ENCODE measurements at regions not wholly inside any gene's neighbourhood (a gene's known extent, or its start where the extent isn't known, plus 50 kb on each side); places are given as distances from the start of the nearest gene placed in this dataset.
"Not testable (repeated sequence)": the region's sequence is repeated elsewhere in the genome, so short reads cannot be mapped to it uniquely, and the experiment has no call there.

DNA sequence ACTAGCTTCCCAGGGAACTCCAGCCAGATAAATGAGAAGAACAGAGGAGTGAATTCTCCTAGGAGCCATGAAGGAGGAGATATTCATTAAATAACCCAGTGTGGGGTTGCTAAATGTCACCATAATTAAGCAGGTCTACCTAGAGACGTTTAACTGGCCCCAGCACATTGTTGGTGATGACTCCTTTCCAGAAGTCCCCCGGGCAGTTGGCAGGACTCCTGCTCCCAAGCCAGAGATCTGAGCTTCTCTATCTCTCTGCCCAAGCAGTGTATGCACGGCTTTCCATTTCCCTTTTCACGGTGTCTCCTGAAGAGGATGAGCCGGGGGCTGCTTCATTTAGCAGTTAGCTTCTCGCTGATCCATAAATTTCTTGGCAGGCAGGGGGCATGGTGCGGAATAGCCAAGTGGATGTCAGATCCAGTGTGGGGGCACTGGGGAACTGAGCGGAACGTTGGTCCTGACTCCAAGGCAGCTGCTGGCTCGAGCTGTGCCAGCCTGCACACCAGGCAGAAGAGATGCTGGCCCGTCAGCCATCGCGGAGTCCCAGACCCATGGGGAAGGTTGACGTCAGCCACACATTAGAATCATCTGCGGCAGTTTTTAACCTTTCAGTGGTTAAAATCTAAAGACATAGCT is 142.0 kb upstream of the NPY start:
- DNase-seq: no peak

DNA sequence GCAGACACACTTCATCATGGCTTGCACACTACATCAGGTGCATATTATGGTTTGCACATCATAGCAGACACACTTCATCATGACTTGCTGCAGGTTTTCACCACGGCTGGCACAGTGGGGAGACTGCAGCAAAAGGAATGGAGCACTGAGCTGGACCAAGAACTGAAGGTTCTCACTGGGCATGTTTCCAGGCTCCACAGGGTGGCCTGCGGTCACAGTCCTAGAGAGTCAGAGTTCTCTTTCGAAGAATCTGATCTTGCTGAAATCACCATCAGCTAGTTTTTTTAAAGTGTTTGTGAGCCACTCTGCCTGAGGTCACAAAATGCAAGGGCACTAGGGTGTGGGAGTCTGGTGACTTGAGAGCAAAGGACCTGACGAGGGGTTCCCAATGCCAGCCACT is 140.4 kb upstream of the NPY start:
- DNase-seq: no peak

DNA sequence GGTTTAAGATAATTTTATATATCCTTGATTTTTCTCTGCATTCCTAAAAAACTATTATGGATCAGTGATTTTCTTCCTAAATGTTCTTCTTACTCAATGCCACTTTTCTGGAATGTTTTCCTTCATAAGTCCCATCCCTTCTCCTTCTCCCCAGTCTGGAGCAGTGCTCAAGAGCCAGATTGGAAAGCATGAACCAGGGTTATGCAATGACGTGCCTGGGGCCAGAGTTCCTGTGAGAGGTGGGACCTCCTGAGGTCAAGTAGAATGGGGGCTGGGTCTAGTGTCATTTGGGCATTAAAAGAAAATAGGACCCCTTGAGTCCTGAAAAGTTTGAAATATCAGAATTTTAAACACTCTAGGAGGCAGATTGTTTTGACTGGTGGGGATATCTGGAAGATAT is 132.0 kb upstream of the NPY start:
- no peak for DNase-seq

DNA sequence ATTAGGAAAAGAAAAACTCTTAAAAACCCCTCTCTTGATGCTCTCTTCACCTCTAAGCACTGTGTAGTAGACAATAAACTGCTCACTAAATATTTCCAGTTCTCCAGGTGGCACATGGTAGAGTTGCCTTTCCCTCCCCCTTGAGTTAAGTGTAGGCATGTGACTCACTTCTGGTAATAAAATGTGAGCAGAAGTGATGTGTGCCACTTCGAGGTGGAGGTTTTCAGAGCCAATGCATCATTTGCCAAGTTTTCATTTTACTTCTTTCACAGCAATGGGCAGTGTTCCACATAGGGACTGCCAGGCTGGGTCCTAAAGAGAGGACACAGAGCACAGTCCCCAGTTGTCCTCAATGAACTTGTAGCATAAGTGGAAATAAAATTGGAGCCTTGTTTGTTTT is 131.6 kb upstream of the NPY start:
- no peak for DNase-seq

DNA sequence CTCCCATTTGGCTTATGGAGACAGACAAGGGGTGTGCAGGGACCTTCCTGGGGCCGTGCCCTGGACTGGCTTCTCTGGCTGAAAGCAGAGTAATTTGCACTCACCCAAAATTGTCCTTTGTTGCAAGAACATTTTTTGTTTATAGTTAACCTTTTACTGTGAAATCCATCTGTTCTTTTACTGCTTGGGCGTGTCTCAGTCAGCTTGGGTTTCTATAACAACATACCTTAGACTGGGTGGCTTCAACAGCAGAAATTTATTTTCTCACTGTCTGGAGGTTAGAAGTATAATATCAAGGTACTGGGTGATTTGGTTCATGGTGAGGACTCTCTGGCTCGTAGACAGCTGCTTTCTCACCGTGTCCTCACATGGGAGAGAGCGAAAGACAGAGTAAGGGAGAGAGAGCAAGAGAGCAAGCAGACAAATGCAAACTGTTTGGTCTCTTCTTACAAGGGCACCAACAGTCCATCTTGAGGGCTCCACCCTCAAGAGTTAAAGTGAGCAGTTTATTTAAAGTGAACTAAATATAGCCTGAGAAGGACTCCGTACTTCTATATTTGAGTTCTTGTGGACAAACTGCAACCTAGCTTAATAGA is 131.0 kb upstream of the NPY start:
- DNase-seq: no peak

DNA sequence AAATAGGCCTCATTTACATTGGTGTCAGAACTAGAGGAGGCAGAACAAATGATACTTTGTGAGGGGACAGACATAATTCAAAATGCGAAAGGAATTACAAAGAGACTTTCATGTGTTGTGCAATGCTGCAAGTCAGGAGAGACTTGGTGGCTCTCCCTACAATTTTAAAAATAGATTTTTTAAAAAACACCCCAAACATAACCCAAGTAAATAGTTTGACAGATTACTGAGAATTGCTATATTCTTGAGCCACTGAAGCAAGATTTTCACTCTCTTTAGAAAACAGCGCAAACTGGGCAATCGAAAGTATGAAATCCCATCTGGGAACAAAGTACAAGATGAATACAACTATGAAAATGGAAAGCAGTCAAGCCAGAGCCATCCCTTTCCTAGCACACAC is 126.3 kb upstream of the NPY start:
- no peak for DNase-seq

DNA sequence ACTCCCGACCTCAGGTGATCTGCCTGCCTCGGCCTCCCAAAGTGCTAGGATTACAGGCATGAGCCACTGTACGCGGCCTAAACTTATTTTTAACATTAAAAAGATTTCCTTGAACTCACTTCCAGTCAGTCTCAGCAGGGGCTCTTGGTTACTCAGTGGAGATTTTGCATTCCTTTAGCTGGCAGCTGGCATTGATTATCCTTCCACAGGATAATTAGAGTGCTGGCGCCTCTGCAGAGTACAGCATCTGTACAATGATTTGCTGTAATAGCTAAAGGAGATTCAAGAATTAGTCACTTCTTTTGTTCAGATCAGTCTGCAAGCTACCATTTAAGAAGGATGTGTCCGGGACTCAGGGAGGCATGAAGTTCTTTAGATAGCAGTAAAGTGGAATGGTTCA is 125.0 kb upstream of the NPY start:
- DNase-seq: no peak

DNA sequence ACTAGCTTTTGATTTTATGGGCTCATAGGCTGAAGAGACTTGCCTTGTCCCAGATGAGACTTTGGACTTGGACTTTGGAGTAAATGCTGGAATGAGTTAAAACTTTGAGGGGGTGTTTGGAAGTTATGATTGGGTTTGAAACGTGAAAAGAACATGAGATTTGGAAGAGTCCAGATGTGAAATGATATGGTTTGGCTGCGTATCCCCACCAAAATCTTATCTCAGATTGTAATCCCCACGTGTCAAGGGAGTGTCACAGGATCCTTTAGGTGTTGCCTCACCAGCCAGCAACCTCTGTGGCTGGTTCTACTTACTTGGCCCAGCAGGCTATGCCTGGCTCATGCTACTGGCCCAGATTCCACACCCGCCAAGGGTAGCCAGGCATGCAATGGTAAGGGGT is 119.6 kb upstream of the NPY start:
- DNase-seq: no peak

DNA sequence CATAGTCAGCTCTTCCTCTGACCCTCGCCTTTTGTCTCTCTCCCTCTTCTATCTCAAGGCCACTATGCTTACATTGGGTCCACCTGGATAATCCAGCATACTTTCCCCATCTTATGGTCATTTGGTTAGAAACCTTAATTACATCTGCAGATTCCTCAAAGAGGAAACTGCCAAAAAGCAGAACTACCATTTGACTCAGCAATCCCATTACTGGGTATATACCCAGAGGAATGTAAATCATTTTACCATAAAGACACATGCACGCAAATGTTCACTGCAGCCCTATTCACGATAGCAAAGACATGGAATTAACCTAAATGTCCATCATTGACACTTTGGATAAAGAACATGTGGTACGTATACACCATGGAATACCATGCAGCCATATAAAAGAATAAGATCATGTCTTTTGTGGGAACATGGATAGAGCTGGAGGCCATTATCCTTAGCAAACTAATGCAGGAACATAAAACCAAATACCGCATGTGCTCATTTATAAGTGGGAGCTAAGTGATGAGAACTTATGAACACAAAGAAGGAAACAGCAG is 114.8 kb upstream of the NPY start:
- DNase-seq: no peak

DNA sequence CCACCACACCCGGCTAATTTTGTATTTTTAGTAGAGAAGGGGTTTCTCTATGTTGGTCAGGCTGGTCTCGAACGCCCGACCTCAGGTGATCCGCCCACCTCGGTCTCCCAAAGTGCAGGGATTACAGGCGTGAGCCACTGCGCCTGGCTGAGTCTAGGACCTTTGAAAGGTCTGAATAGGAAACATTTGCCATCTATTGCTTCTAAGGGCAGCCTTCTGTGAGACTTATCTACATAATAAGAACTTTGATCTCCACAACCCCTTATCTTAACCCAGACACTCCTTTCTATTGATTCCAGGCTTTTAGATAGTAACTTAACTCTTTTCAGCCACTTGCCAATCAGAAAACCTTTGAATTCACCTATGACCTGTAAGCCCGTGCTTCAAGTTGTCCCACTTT is 112.0 kb upstream of the NPY start:
- not testable (repeated sequence) for DNase-seq

DNA sequence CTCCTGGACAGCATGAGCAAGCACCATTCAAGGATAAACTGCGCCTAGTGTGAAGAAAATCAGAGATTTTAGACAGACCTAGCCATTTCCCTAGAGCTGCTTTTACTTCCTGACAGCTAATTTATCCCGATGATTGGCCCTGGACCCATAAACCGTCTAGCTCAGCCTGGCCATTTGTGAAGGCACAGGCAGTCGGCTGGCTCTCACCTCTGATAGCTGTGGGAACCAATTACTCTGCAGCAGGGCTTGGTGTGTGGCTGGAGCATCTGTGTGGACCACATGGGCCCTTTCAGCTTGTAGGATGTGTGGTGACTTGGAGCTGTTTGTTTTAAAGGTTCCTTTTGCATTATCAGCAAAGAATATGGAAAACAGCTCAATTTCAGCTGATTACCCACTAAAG is 111.1 kb upstream of the NPY start:
- DNase-seq: no peak

DNA sequence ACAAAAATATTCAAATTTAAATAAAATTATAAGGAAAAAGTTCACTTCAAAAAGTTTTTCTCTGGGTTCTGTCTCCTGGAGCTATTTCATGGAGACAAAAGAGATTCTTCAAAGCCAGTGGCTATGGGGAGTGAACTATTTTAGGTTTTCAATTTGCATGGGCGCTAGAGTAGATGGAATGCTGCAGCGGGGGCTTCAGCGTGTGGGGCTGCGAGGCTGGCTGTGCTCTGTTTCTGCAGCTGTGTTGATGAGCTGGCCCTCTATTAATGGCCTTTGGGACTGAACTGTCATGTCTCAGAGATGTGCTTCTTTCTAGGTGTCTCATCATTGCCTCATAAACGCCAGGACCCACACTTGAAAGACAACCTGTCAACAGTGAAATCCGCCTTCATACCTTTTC is 108.4 kb upstream of the NPY start:
- no peak for DNase-seq

DNA sequence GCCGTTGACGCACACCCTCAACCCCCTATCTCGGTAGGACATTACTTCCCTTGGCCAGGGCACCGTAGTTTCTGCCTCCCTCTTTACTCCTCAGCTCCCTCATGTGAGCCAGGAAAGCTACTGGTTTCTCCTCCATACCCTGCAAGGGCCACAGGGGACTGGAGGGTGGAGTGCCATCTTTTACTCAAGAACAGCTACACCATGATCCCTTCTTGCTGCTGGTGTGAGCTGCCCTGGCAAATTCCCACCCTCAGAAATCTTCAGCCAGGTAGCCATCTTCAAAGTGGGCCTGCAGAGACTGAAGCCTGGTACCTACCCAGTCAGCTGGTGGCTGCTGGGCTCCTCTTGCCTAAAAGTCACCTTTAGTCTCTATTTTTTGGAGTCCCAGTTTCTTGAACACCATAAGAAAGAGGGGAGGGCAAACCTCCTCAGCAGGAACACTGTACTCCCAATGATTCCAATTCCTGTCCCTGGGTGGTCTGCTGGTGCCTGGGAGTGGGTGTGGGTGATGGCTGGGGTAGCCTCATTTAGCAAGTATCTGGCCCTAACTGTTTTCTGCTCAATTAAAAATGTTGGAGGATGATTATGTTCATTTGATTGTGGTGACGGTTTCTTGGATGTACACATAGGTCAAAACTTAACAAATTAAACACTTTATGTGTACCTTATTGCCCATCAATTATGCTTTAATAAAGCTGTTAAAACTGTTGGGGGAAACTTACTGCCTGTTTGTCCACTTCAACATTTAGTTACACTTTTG is 105.0 kb upstream of the NPY start:
- DNase-seq: no peak

DNA sequence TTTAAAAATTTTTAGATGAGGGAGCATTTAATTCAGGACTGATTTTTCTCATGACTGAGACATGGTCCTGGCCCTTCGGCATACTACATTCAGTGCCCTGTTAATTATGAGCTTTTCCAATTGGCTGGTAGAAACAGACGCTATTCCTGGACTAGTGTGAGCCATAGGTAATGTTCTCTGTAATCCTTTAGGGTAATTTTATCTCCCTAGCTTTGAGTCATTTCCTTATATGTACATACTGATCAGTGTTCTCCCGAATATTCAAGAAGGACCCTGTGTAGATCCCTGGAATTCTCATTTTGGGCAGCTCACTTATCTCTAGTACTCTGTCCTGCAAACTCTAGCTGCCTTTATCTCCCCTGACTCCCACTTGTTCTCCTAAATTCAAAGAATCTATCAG is 92.6 kb upstream of the NPY start:
- no peak for DNase-seq

DNA sequence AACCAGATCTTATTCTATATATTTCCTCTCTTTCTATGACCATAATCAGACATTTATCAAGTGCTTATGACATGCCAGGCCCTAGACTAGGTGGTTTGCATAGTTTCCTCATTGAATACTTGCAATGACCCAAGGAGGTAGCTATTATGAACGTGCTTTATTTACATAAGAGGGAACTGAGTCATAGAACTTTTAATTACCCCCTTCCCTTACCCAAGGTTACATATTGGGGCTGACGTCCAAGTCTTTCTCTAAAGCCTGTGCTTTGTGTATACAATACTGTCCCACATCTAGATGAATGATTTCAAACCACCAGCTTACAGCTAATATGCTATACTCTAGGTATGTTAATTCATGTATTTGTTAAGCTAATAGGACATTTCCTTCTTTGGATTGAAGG is 91.9 kb upstream of the NPY start:
- DNase-seq: no peak

DNA sequence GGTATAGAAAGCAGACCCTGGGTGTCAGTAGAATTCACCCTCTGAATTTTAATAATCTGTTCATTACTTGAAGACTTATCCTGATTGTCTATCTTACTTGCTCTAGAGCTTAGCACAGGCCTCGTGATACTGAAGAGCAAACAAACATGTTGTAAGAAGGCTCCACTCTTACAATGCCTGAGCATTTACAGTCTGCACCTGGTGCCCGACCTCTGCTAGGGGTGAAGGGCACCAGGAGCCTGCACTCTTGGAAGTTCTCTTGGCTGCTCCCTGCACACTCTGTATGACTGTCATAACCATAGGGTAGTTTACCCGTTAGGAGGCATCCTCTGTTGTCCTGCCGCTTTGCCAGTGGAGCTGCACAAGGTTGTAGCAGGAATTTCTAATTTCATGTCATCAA is 91.3 kb upstream of the NPY start:
- DNase-seq: no peak

DNA sequence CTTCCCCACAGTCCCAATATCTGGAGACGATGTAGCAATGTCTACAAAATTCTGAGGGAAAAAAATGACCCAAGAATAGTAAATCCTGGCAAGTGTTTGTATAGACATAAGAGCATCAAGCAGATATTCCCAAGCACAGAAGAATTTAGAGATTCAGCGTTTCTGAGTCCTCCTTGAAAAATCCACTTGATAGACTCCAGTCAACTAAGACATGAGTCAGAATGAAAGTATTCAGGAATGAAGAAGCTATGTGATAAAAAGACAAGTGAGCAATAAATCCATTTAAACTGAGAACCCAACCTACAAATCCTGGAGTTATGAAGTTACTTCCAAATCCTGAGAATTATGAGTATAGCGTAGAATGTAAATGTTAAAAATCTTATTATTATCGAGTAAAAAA is 86.1 kb upstream of the NPY start:
- DNase-seq: no peak

DNA sequence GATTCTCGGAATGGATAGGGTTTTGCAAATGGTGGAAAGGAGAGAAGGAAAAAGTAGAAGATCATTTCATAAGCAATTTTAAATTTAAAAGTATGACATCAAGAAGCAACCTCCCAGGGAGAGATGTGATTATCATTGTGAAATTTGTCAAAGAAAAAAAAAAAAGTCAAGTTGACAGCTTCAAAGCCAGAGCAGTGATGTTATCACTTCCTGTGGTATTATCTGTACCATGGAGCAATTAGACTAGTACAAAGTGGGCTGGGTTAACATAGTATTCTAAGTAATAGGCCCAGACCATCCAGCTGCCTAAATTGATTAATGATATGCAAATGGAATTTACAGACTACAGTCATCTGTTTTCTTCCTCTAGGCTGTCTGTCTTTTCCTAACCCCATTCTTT is 84.0 kb upstream of the NPY start:
- no peak for DNase-seq

DNA sequence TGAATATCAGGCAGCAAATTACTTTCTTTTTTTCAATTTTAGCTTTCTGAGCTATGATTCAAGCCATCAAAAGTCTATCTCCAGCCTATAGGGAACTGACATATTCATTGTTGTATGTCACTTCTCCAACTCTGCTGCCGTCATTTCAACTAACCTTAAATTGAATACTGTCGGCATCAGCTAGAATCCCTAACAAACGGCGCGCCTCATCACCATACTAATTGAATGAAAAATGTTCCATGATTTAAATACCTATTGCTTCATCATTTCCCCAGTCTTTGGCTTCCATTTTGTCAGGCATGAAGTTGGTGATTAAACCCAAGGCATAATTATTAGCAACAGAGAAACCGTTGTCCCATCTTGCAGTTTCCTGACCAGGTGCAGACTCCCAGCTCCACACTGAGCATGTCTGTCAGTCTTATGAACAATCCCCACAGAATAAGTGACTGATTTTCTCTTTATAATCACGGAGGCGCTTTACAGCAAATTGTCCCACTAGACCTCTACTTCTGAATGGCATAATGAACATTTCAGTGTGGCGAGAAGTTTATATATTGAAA is 83.5 kb upstream of the NPY start:
- no peak for DNase-seq

DNA sequence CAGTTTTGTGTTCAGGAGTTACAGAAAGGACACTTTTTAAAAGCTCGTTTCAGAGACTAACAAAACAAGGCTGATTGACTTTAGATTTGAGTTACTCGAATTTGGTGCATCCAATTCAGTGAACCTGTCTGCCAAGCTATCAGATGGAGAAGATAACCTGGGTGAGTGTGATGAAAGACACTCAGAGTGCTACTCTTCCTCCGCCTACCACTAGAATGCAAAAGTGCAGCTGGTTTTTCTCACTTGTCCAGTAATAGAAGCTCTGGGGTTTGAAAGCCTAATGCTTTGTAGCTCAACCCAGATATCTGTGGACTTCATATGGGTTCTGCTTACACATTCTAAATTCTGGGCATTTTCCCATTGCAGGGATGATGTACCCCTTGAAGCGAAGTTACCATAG is 82.8 kb upstream of the NPY start:
- no peak for DNase-seq

DNA sequence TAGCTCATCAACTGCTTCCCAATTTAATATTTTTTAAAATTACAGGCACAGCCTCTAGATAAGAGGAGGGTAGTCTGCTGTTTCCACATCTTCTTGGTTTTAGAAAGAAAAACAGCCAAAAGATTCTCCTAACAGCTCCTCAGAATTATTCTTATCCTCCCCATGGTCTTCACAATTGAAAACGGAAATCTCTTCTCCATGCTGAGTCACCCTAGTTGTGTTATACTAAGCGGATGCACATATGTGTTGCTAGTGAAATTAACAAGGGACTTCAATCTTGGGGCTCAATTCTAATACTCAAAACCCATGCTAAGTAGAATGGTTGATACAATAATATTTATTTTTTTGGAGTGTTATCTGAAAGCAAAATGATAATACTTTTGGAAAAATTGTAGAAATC is 71.9 kb upstream of the NPY start:
- no peak for DNase-seq

DNA sequence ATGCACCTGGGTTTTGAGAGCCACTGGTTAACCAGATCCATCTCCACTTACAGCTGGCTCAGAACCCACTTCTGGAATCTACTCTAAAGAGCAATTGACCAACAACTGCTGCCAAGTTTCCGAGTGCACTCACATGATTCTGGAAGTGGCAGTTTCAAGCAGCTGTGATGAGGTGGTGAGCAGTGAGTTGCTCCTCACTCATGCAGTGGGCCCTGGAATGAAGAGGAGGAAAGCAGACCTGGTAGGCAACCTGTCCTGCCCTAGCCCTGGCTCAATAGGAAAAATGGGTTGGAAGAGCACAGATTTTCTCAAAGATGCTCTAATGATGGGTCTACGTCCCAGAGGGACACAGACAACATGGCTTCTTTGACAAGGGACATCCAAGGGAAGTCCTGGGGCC is 70.7 kb upstream of the NPY start:
- no peak for DNase-seq

DNA sequence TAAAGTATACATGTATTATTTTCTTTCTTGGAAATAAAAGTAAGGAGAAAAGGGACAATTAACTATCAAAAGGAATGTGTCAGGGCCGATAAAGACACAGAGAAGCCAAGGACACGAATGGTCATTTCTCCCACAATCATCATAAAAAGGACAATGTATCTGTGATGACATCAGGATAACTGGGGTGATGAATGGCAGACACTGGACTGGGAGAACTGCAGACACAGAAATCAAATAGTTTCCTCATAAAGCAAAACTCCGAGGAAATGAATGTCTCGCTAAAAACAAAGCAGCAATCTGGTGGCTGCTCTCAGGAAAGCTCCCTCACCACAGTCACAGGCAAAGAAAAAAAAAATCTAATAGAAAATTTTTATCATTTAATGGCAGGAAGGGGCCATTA is 69.3 kb upstream of the NPY start:
- DNase-seq: no peak

DNA sequence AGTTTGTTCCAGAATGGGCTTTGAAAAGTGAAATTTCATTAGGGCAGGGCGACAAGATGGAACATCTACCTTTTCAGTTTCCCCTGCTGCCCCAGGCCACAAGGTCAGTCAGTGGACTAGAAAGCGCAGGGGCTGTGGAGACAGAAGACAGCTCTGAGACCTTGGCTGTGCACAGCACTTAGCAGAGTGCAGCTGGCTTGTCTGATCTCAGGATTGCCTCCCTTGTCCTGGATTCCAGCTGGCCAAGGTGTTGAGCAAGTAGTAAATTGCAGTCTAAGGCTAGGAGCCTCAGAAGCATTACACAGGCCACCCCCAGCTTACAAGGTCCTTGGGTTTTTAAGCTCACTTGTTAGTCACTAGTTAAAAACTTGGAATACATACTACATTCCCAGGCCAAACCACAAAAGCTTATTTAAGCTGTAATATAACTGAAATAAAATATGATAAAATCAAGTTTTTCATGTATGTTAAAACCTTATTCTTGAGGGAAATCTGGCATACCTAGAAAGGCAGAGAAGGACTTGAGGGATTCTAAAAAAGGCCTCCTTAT is 67.3 kb upstream of the NPY start:
- DNase-seq: no peak
